ENCODE measurements at regions not wholly inside any gene's neighbourhood (a gene's known extent, or its start where the extent isn't known, plus 50 kb on each side); places are given as distances from the start of the nearest gene placed in this dataset.

DNA sequence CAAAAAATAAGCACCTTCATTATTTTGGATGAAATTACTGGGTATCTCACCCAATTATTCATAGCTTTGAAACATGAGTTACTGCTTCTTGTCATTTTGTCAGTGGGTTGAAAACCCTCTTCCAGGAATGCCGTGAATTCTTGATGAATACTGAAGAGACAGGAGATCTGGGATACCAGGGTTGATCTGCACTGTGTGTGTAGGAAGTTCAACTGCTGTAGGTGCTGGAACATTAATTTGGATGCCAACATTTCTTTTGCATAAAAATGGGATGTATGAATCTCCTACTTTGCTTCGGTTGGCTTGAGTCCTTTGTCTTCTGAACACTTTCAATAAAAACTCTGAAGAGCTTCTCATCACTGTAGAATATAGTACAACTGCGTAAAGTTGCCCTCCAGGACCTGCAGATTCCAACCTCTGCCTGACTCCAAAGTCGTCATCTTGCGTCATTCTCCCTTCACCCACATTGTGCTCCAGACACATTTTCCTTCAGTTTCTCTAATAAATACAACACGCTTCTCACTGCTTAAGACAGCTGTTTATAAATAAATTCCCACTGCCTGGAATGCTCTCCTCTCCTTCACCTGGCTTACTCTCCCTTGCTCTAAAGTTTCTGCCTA lies 312.7 kb upstream of the TGFBR2 start:
- TF ChIP-seq CTCF (conservative IDR thresholded peaks at IDR 0.05; ENCODE audit: low read depth, low read length) (no peak), RAD21 (IDR thresholded peaks at IDR 0.05; ENCODE audit: low read length) (no peak), MAFK (IDR thresholded peaks at IDR 0.05; ENCODE audit: low read depth, low read length) (no peak), RFX5 (IDR thresholded peaks at IDR 0.05; ENCODE audit: low read depth, low read length) (no peak), MAZ (IDR thresholded peaks at IDR 0.05; ENCODE audit: borderline replicate concordance, low read depth, low read length) (no peak), CEBPB (IDR thresholded peaks at IDR 0.05; ENCODE audit: low read depth, low read length) (peak; percentile 53), NFE2L2 (IDR thresholded peaks at IDR 0.05; ENCODE audit: low read depth, low read length) (no peak), SMC3 (IDR thresholded peaks at IDR 0.05; ENCODE audit: low read depth, low read length) (no peak)

Measured in IMR-90 (cell line).